ENCODE measurements at regions not wholly inside any gene's neighbourhood (a gene's known extent, or its start where the extent isn't known, plus 50 kb on each side); places are given as distances from the start of the nearest gene placed in this dataset.

DNA sequence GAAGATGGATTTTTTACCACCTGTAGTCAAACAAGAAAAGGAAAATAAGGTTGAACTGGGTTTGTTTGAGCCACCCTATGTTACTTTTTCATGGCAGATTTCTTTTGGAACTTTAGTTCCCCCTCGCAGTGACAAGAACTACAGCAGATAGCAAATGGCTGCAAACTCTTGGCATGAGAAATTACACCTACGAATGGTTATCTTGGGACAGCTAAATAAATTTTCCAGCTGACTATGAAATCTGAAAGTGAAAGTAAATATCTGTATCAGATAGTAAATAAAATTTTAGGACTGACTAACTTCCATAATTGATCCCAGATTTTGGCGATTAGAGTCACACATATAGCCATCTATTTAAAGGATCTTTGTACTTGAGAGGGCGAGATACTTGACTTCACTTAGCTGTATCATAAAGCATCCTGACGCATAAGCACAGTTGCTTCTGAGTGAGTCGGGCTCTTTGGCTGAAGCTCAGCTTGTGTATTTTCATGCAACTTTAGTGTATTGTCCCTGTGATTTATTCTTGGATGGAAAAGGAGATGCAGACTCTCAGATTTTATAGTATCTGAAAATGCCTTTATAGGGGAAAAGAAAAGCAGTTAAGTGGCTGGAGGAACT lies 125.3 kb upstream of the B3GAT2 start:
- peak overlapping the region in 3 of 4 donors; percentile 1 to 26 (median 7) for H3K4me3 ChIP-seq
- H3K27ac ChIP-seq, result peak overlapping the region in 1 of 4 donors; percentile 43
- WGBS, 2 donors, result 42 to 43% methylated on average over 6 of the region's 6 CpGs
- peaks cover 0 to 35% (median 1%) of the 10 kb centered on the region in 4 donors for H3K4me1 ChIP-seq
- TF ChIP-seq, protein P1, sequence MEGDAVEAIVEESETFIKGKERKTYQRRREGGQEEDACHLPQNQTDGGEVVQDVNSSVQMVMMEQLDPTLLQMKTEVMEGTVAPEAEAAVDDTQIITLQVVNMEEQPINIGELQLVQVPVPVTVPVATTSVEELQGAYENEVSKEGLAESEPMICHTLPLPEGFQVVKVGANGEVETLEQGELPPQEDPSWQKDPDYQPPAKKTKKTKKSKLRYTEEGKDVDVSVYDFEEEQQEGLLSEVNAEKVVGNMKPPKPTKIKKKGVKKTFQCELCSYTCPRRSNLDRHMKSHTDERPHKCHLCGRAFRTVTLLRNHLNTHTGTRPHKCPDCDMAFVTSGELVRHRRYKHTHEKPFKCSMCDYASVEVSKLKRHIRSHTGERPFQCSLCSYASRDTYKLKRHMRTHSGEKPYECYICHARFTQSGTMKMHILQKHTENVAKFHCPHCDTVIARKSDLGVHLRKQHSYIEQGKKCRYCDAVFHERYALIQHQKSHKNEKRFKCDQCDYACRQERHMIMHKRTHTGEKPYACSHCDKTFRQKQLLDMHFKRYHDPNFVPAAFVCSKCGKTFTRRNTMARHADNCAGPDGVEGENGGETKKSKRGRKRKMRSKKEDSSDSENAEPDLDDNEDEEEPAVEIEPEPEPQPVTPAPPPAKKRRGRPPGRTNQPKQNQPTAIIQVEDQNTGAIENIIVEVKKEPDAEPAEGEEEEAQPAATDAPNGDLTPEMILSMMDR (IDR thresholded peaks at IDR 0.05), result no peak
- TF ChIP-seq POLR2A (IDR thresholded peaks at IDR 0.05), result no peak
- no peak for TF ChIP-seq EP300 (IDR thresholded peaks at IDR 0.05)
- H3K9me3 ChIP-seq, result peaks cover 0 to 13% (median 0%) of the 10 kb centered on the region in 4 donors
- no peaks in the 10 kb centered on the region for H3K27me3 ChIP-seq
- no peak for DNase-seq (ENCODE audit: low spot score in 2 of 2)
- no peaks in the 10 kb centered on the region for H3K36me3 ChIP-seq

DNA sequence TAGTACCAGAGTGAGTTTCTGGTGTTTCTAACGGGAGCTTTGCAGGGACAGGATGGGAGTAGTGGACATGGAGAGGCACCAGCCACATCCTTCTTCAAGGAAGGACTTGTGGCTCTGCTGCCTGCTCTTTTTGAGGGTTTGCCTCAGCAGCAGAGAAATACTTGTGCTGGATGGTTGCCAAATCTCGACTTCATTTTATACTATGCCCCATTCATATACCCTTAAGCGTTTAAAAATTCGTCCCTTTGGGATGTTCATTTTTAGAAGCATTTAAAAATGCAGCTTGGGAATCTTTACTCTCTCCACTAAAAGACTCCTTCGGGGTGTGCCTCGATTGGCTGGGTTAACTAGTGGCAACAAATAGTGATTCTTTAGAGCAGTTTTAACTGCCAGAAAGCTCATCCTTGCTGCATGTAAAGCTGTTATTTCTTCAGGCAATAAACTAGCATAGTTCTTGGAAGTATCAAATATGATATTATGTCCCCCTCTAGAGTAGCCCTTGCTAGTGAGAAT lies 126.5 kb upstream of the B3GAT2 start:
- Histone ChIP-seq H3K36me3 (no peaks in the 10 kb centered on the region), H3K4me3 (no peak overlapping the region), H3K4me1 (peaks cover 0 to 35% (median 1%) of the 10 kb centered on the region in 4 donors), H3K27ac (no peak overlapping the region), H3K27me3 (no peaks in the 10 kb centered on the region), H3K9me3 (peaks cover 0 to under 1% (median 0%) of the 10 kb centered on the region in 4 donors)
- TF ChIP-seq POLR2A (IDR thresholded peaks at IDR 0.05) (no peak), EP300 (IDR thresholded peaks at IDR 0.05) (no peak)
- TF ChIP-seq, protein P1 (IDR thresholded peaks at IDR 0.05), result no peak
- WGBS, 2 donors, result 31% methylated on average over 6 of the region's 6 CpGs
- no peak for DNase-seq (ENCODE audit: low spot score in 2 of 2)

GRCh38 chr6:71088166-71088565 lies 131.3 kb upstream of the B3GAT2 start:
- H3K9me3 ChIP-seq, result no peaks in the 10 kb centered on the region
- peaks cover 0 to 6% (median 1%) of the 10 kb centered on the region in 4 donors for H3K4me1 ChIP-seq
- TF ChIP-seq, protein P1 (IDR thresholded peaks at IDR 0.05), result no peak
- no peak for TF ChIP-seq EP300 (IDR thresholded peaks at IDR 0.05)
- no peak for TF ChIP-seq POLR2A (IDR thresholded peaks at IDR 0.05)
- 76 to 77% methylated on average over 3 of the region's 3 CpGs for WGBS, 2 donors
- DNase-seq (ENCODE audit: low spot score in 2 of 2), result no peak
- no peak overlapping the region for H3K27ac ChIP-seq
- H3K27me3 ChIP-seq, result no peaks in the 10 kb centered on the region
- no peak overlapping the region for H3K4me3 ChIP-seq
- H3K36me3 ChIP-seq, result no peaks in the 10 kb centered on the region

- no peak overlapping the region for H3K4me3 ChIP-seq
- no peaks in the 10 kb centered on the region for H3K27me3 ChIP-seq
- no peaks in the 10 kb centered on the region for H3K36me3 ChIP-seq
- 82 to 91% methylated on average over 4 of the region's 4 CpGs for WGBS, 2 donors
- no peaks in the 10 kb centered on the region for H3K4me1 ChIP-seq
- DNase-seq (ENCODE audit: low spot score in 2 of 2), result no peak
- TF ChIP-seq, protein P1 (IDR thresholded peaks at IDR 0.05), result no peak
- TF ChIP-seq POLR2A (IDR thresholded peaks at IDR 0.05) (no peak), EP300 (IDR thresholded peaks at IDR 0.05) (no peak)
- no peaks in the 10 kb centered on the region for H3K9me3 ChIP-seq
- H3K27ac ChIP-seq, result no peak overlapping the region
These were observed 133.4 kb upstream of the B3GAT2 start for GRCh38 chr6:71090217-71090616.

- Histone ChIP-seq H3K9me3 (no peaks in the 10 kb centered on the region), H3K4me3 (no peak overlapping the region), H3K4me1 (no peaks in the 10 kb centered on the region), H3K27me3 (no peaks in the 10 kb centered on the region), H3K36me3 (no peaks in the 10 kb centered on the region), H3K27ac (no peak overlapping the region)
- 67 to 78% methylated on average over 5 of the region's 5 CpGs for WGBS, 2 donors
- TF ChIP-seq EP300 (IDR thresholded peaks at IDR 0.05), result no peak
- no peak for TF ChIP-seq POLR2A (IDR thresholded peaks at IDR 0.05)
- TF ChIP-seq, protein P1 (IDR thresholded peaks at IDR 0.05), result no peak
- no peak for DNase-seq (ENCODE audit: low spot score in 2 of 2)
These were observed 134.3 kb upstream of the B3GAT2 start for GRCh38 chr6:71091167-71091566.

Data from tibial nerve (tissue), 4 donors.